K562 (cell line): ENCODE measurements at regions not wholly inside any gene's neighbourhood (a gene's known extent, or its start where the extent isn't known, plus 50 kb on each side); places are given as distances from the start of the nearest gene placed in this dataset.
A peak's percentile ranks its signal among the peaks of the same experiment; 100 is the strongest.

Source experiments
- ATAC-seq: fragments of 200-7000 bp; cut with Tn5 transposase; 3 replicates; pipeline ENCODE4 v1.9.1; 2020; ENCODE audit warnings: moderate library complexity
- BruUV-seq: library from RNA; stranded (reverse); fragments of 400-500 nt; replicated peaks from 2 replicates; lab custom pipeline; 2021; lab: Mats Ljungman, UMichigan
- CTCF ChIA-PET: fragments of 300-600 bp; formaldehyde crosslinking; extraction: SDS; loops from one replicate; lab custom pipeline; 2021; ENCODE audit warnings: low intra/inter-chr PET ratio; lab: Yijun Ruan, JAX
- POLR2A ChIA-PET: fragments of 300-600, 350-650 bp; sonication (Branson Sonifier 250); formaldehyde crosslinking; extraction: SDS; loops from one replicate; lab custom pipeline; 2021; ENCODE audit warnings: antibody characterized with exemption, inconsistent platforms; lab: Yijun Ruan, JAX
- DNase-seq, 4 experiments: peaks; one replicate each; pipeline versions ENCODE4 v3.0.0 to v3.0.0-alpha.2; 2011 to 2018; ENCODE audit warnings: low spot score in 3 of 4, mixed read lengths in 3 of 4; ENCODE audit errors: extremely low read depth in 1 of 4
- FAIRE-seq: peaks from 2 replicates; lab custom pipeline; 2011; peaks lifted over from hg19 to GRCh38; lab: Jason Lieb, UNC
- H2AFZ ChIP-seq: 2 replicates; pipeline ENCODE4 v1.6.0; 2011; ENCODE audit warnings: low read depth, low read length, control low read depth, inconsistent platforms
- H3K27ac ChIP-seq: fragments of 200-600 bp; 3 replicates; pipeline ENCODE4 v1.8.0; 2011; ENCODE audit warnings: low read depth, mild to moderate bottlenecking, control low read depth, inconsistent platforms, low read length, moderate library complexity, mixed read lengths; ENCODE audit errors: extremely low read depth
- H3K27me3 ChIP-seq, 2 experiments: fragments of 300-600 bp in 1 of 2; 2 replicates in 1 of 2; 3 replicates in 1 of 2; pipeline versions ENCODE4 v1.6.0 to v1.8.0; 2011; ENCODE audit warnings: inconsistent platforms in 2 of 2, low read length in 2 of 2, mild to moderate bottlenecking in 1 of 2, mixed read lengths in 1 of 2, moderate library complexity in 1 of 2; ENCODE audit not compliant: control insufficient read depth in 2 of 2, insufficient read depth in 2 of 2
- H3K36me3 ChIP-seq: fragments of 300-600 bp; 3 replicates; pipeline ENCODE4 v1.8.0; 2011; ENCODE audit warnings: mild to moderate bottlenecking, low read length, inconsistent platforms; ENCODE audit not compliant: control insufficient read depth, insufficient read depth
- H3K4me1 ChIP-seq, 2 experiments: fragments of 200-600 bp in 1 of 2; replicated peaks in 1 of 2; 2 replicates in 1 of 2; 3 replicates in 1 of 2; pipeline versions ENCODE4 v1.5.1 to v1.8.0; 2011; ENCODE audit warnings: inconsistent platforms in 2 of 2, low read length in 2 of 2, mild to moderate bottlenecking in 1 of 2, mixed read lengths in 1 of 2, moderate library complexity in 1 of 2; ENCODE audit not compliant: control insufficient read depth in 2 of 2, insufficient read depth in 2 of 2
- H3K4me2 ChIP-seq: 2 replicates; pipeline ENCODE4 v1.6.1; 2011; ENCODE audit warnings: low read length, control low read depth, inconsistent platforms, mixed read lengths; ENCODE audit not compliant: insufficient read depth
- H3K4me3 ChIP-seq: fragments of 200-600 bp; sonication (generic), shearing (Covaris generic); 2 replicates; pipeline ENCODE4 v1.5.1; 2016; ENCODE audit warnings: control low read depth, inconsistent platforms
- H3K79me2 ChIP-seq: fragments of 200-600 bp; 3 replicates; pipeline ENCODE4 v1.8.0; 2011; ENCODE audit warnings: low read length, inconsistent platforms; ENCODE audit not compliant: control insufficient read depth, insufficient read depth
- H3K9ac ChIP-seq, 2 experiments: 2 replicates each; pipeline versions ENCODE4 v1.6.0 to v1.6.1; 2011; ENCODE audit warnings: low read depth in 2 of 2, low read length in 2 of 2, control low read depth in 1 of 2, inconsistent platforms in 1 of 2, mild to moderate bottlenecking in 1 of 2, mixed read lengths in 1 of 2; ENCODE audit not compliant: insufficient read depth in 1 of 2
- H3K9me1 ChIP-seq: one replicate; pipeline ENCODE4 v1.6.0; 2011; ENCODE audit warnings: inconsistent platforms, mild to moderate bottlenecking, low read length, moderate library complexity; ENCODE audit not compliant: control insufficient read depth, insufficient read depth
- H3K9me3 ChIP-seq: replicated peaks from 2 replicates; pipeline ENCODE4 v1.5.1; 2011; ENCODE audit warnings: low read depth, low read length, inconsistent platforms; ENCODE audit not compliant: control insufficient read depth, insufficient read depth
- H4K20me1 ChIP-seq: replicated peaks from 2 replicates; pipeline ENCODE4 v1.6.1; 2011; ENCODE audit warnings: low read length, inconsistent platforms, mixed read lengths; ENCODE audit not compliant: control insufficient read depth, insufficient read depth
- CEBPG ChIP-seq, 3 experiments: fragments of 200-800 bp in 1 of 3; sonication (Bioruptor generic) in 1 of 3; sonication (generic) in 1 of 3; formaldehyde crosslinking in 1 of 3; IDR thresholded peaks in 2 of 3; conservative IDR thresholded peaks in 1 of 3; 2 replicates each; pipeline versions ENCODE4 v1.6.1 to v1.8.0; 2016 to 2022; ENCODE audit warnings: missing compliant biosample characterization in 2 of 3, missing genetic modification characterization in 2 of 3, mild to moderate bottlenecking in 1 of 3, missing genetic modification reagents in 1 of 3
- L3MBTL2 ChIP-seq: fragments of 450-650 bp; IDR thresholded peaks from 2 replicates; pipeline ENCODE4 v1.6.1; 2016; ENCODE audit warnings: mild to moderate bottlenecking, moderate library complexity
- NR2C2 ChIP-seq, 2 experiments: fragments of 200-800 bp in 1 of 2; sonication (Bioruptor generic) in 1 of 2; sonication (generic) in 1 of 2; formaldehyde crosslinking in 1 of 2; IDR thresholded peaks; 2 replicates each; pipeline versions ENCODE4 v1.6.1 to v1.8.0; 2016 to 2022; ENCODE audit warnings: mild to moderate bottlenecking in 1 of 2, missing compliant biosample characterization in 1 of 2, missing genetic modification characterization in 1 of 2, missing genetic modification reagents in 1 of 2
- TRIM24 ChIP-seq, 2 experiments: fragments of 450-650 bp; IDR thresholded peaks; 2 replicates each; pipeline ENCODE4 v1.6.1; 2016
- ZNF175 ChIP-seq: fragments of 200-800 bp; sonication (Bioruptor generic); IDR thresholded peaks from 2 replicates; pipeline ENCODE4 v1.6.1; 2016; ENCODE audit warnings: low read depth, mild to moderate bottlenecking, missing genetic modification characterization, missing compliant biosample characterization
- WGBS: fragments of 100-300 bp; shearing (Covaris generic); methylation state at CpG from one replicate; pipeline ENCODE4 v1.1.6; 2016; ENCODE audit warnings: low coverage, mixed read lengths; ENCODE audit not compliant: insufficient coverage; ENCODE audit errors: missing lambda C conversion rate; 5-methylcytosine and 5-hydroxymethylcytosine counted together
- in situ Hi-C: fragments of 300-500 bp; cut with MboI; formaldehyde crosslinking; loops from 4 replicates; pipeline ENCODE4 v1.15.0; 2018; ENCODE audit warnings: inconsistent platforms, mixed read lengths
- intact Hi-C: fragments of 100-400 bp; cut with micrococcal nuclease; formaldehyde crosslinking; loops from 2 replicates; pipeline ENCODE4 v1.14.2; 2022
- TF ChIP-seq, protein P1 (sequence below): fragments of 450-650 bp; formaldehyde crosslinking; IDR thresholded peaks from 2 replicates; pipeline ENCODE4 v1.4.0; 2022; ENCODE audit warnings: mild to moderate bottlenecking, moderate library complexity
- TF ChIP-seq, protein P2 (sequence below), 2 experiments: fragments of 450-650 bp in 1 of 2; sonication (generic) in 1 of 2; formaldehyde crosslinking in 1 of 2; IDR thresholded peaks in 1 of 2; conservative IDR thresholded peaks in 1 of 2; 2 replicates each; pipeline versions ENCODE4 v1.6.1 to v1.8.1; 2016 to 2023; ENCODE audit warnings: mild to moderate bottlenecking in 2 of 2, moderate library complexity in 2 of 2, inconsistent platforms in 1 of 2, missing genetic modification reagents in 1 of 2
- TF ChIP-seq, protein P3 (sequence below): fragments of 450-650 bp; conservative IDR thresholded peaks from 2 replicates; pipeline ENCODE4 v1.6.1; 2016; ENCODE audit warnings: missing genetic modification characterization, low read depth, mild to moderate bottlenecking, control low read depth, missing compliant biosample characterization
- TF ChIP-seq, protein P4 (sequence below): sonication (generic); formaldehyde crosslinking; IDR thresholded peaks from 2 replicates; pipeline ENCODE4 v1.8.0; 2023; ENCODE audit warnings: missing genetic modification reagents, mild to moderate bottlenecking, borderline replicate concordance

DNA sequence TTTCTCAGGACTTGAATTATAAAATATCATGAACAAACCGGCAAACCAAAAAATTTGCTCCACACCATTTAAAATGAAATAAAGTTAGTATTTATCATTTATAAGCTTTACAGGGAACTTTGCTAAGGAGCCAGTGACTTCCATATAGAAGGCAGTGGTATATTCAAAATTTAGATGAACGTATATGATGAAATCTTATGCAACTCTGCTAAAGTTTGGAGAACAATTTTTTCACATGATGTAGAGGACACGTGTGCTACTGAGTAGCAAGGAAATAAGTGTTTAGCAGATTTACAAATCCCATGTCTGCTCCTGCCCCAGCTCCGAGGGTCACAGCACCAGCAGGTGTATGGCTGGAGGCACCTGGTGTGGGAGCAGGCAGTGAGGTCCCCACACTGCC lies 70.8 kb upstream of the IFNG-AS1 start:
- H4K20me1 ChIP-seq, result no peaks in the 10 kb centered on the region
- H3K36me3 ChIP-seq, result no peaks in the 10 kb centered on the region
- no peaks in the 10 kb centered on the region for H3K4me1 ChIP-seq
- H3K27ac ChIP-seq, result no peak overlapping the region
- peaks cover 0 to 5% of the 10 kb centered on the region in 2 experiments; a peak in 1 of 5 replicates for H3K27me3 ChIP-seq
- H2AFZ ChIP-seq, result no peak overlapping the region
- no peaks in the 10 kb centered on the region for H3K79me2 ChIP-seq
- ATAC-seq (no peak), DNase-seq (no peak), FAIRE-seq (no peak)
- intact Hi-C loops (no loop called here), in situ Hi-C loops (no loop called here)
- no peaks in the 10 kb centered on the region for H3K9me3 ChIP-seq
- 4% methylated on average over 4 of the region's 4 CpGs for WGBS
- CTCF ChIA-PET, result no interaction called here
- no peak overlapping the region for H3K9ac ChIP-seq
- BruUV-seq, result no TSS peak
- H3K4me2 ChIP-seq, result no peak overlapping the region
- TF ChIP-seq, protein P1, sequence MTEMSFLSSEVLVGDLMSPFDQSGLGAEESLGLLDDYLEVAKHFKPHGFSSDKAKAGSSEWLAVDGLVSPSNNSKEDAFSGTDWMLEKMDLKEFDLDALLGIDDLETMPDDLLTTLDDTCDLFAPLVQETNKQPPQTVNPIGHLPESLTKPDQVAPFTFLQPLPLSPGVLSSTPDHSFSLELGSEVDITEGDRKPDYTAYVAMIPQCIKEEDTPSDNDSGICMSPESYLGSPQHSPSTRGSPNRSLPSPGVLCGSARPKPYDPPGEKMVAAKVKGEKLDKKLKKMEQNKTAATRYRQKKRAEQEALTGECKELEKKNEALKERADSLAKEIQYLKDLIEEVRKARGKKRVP (CRISPR knock-in tag), result 0 out of 2 replicates have a peak, but pooled peaks have one; percentile 40
- 0 out of 2 replicates have a peak, but pooled peaks have one; percentile 58 for TF ChIP-seq ZNF175 (CRISPR knock-in tag)
- TF ChIP-seq TRIM24 (IDR thresholded peaks at IDR 0.05), result peak in 1 of 2 experiments; percentile 32; a peak in 1 of 4 replicates
- TF ChIP-seq, protein P2, sequence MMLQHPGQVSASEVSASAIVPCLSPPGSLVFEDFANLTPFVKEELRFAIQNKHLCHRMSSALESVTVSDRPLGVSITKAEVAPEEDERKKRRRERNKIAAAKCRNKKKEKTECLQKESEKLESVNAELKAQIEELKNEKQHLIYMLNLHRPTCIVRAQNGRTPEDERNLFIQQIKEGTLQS (IDR thresholded peaks at IDR 0.05), result 0 out of 2 replicates have a peak, but pooled peaks have one; percentile 28
- TF ChIP-seq, protein P2 (CRISPR knock-in tag; conservative IDR thresholded peaks at IDR 0.05), result no peak
- no peak for TF ChIP-seq NR2C2 (CRISPR knock-in tag; IDR thresholded peaks at IDR 0.05)
- peak; percentile 17; the same call in 1 of the 2 replicates for TF ChIP-seq NR2C2 (tag; IDR thresholded peaks at IDR 0.05)
- TF ChIP-seq, protein P3, sequence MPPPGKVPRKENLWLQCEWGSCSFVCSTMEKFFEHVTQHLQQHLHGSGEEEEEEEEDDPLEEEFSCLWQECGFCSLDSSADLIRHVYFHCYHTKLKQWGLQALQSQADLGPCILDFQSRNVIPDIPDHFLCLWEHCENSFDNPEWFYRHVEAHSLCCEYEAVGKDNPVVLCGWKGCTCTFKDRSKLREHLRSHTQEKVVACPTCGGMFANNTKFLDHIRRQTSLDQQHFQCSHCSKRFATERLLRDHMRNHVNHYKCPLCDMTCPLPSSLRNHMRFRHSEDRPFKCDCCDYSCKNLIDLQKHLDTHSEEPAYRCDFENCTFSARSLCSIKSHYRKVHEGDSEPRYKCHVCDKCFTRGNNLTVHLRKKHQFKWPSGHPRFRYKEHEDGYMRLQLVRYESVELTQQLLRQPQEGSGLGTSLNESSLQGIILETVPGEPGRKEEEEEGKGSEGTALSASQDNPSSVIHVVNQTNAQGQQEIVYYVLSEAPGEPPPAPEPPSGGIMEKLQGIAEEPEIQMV (tag), result no peak
- TF ChIP-seq, protein P4, sequence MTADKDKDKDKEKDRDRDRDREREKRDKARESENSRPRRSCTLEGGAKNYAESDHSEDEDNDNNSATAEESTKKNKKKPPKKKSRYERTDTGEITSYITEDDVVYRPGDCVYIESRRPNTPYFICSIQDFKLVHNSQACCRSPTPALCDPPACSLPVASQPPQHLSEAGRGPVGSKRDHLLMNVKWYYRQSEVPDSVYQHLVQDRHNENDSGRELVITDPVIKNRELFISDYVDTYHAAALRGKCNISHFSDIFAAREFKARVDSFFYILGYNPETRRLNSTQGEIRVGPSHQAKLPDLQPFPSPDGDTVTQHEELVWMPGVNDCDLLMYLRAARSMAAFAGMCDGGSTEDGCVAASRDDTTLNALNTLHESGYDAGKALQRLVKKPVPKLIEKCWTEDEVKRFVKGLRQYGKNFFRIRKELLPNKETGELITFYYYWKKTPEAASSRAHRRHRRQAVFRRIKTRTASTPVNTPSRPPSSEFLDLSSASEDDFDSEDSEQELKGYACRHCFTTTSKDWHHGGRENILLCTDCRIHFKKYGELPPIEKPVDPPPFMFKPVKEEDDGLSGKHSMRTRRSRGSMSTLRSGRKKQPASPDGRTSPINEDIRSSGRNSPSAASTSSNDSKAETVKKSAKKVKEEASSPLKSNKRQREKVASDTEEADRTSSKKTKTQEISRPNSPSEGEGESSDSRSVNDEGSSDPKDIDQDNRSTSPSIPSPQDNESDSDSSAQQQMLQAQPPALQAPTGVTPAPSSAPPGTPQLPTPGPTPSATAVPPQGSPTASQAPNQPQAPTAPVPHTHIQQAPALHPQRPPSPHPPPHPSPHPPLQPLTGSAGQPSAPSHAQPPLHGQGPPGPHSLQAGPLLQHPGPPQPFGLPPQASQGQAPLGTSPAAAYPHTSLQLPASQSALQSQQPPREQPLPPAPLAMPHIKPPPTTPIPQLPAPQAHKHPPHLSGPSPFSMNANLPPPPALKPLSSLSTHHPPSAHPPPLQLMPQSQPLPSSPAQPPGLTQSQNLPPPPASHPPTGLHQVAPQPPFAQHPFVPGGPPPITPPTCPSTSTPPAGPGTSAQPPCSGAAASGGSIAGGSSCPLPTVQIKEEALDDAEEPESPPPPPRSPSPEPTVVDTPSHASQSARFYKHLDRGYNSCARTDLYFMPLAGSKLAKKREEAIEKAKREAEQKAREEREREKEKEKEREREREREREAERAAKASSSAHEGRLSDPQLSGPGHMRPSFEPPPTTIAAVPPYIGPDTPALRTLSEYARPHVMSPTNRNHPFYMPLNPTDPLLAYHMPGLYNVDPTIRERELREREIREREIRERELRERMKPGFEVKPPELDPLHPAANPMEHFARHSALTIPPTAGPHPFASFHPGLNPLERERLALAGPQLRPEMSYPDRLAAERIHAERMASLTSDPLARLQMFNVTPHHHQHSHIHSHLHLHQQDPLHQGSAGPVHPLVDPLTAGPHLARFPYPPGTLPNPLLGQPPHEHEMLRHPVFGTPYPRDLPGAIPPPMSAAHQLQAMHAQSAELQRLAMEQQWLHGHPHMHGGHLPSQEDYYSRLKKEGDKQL, result no peak
- 0 out of 2 replicates have a peak, but pooled peaks have one; percentile 25 for TF ChIP-seq L3MBTL2
- no peak for TF ChIP-seq CEBPG (CRISPR knock-in tag; IDR thresholded peaks at IDR 0.05)
- TF ChIP-seq CEBPG (tag; conservative IDR thresholded peaks at IDR 0.05 in 1 of 2, IDR thresholded peaks at IDR 0.05 in 1 of 2), result peak; percentile 71 to 92; a peak in 3 of 4 replicates
- H3K9me1 ChIP-seq, result no peaks in the 10 kb centered on the region
- H3K4me3 ChIP-seq, result no peak overlapping the region
- POLR2A ChIA-PET, result no interaction called here
